Endodermal cell (in vitro differentiated cells): ENCODE measurements at regions not wholly inside any gene's neighbourhood (a gene's known extent, or its start where the extent isn't known, plus 50 kb on each side); places are given as distances from the start of the nearest gene placed in this dataset.

Experiments used
- DNase-seq: peaks from one replicate; pipeline ENCODE4 v3.0.0-alpha.2; 2017
- H3K27ac ChIP-seq: 2 replicates; pipeline ENCODE4 v1.5.1; 2013; ENCODE audit warnings: mild to moderate bottlenecking, low read depth, low read length, moderate library complexity
- H3K27me3 ChIP-seq: 2 replicates; pipeline ENCODE4 v1.6.1; 2013; ENCODE audit warnings: mild to moderate bottlenecking, low read length, moderate library complexity; ENCODE audit not compliant: insufficient read depth, control insufficient read depth, poor library complexity, severe bottlenecking
- H3K36me3 ChIP-seq: 2 replicates; pipeline ENCODE4 v1.7.0; 2013; ENCODE audit warnings: mild to moderate bottlenecking, low read length, moderate library complexity; ENCODE audit not compliant: control insufficient read depth, insufficient read depth
- H3K4me1 ChIP-seq: one replicate; pipeline ENCODE4 v1.7.0; 2013; ENCODE audit warnings: low read length; ENCODE audit not compliant: control insufficient read depth, insufficient read depth
- H3K4me3 ChIP-seq: 2 replicates; pipeline ENCODE4 v1.5.1; 2013; ENCODE audit warnings: mild to moderate bottlenecking, low read length, moderate library complexity
- H3K9ac ChIP-seq: 2 replicates; pipeline ENCODE4 v1.6.1; 2013; ENCODE audit warnings: mild to moderate bottlenecking, low read length, moderate library complexity; ENCODE audit not compliant: poor library complexity, severe bottlenecking; ENCODE audit errors: extremely low read depth
- H3K9me3 ChIP-seq: 2 replicates; pipeline ENCODE4 v1.6.1; 2013; ENCODE audit warnings: mild to moderate bottlenecking, low read length, moderate library complexity; ENCODE audit not compliant: control insufficient read depth
- H3K27ac Mint-ChIP-seq: 2 replicates; pipeline ENCODE4 v1.8.0; 2020; ENCODE audit warnings: mixed read lengths
- H3K27me3 Mint-ChIP-seq: 2 replicates; pipeline ENCODE4 v1.8.0; 2021; ENCODE audit warnings: mild to moderate bottlenecking, mixed read lengths; ENCODE audit not compliant: insufficient read depth
- H3K36me3 Mint-ChIP-seq: 2 replicates; pipeline ENCODE4 v1.8.0; 2020; ENCODE audit warnings: low read depth, mixed read lengths
- H3K4me1 Mint-ChIP-seq: 2 replicates; pipeline ENCODE4 v1.8.0; 2020; ENCODE audit warnings: mixed read lengths
- H3K4me3 Mint-ChIP-seq: 2 replicates; pipeline ENCODE4 v1.8.0; 2020; ENCODE audit warnings: mild to moderate bottlenecking, moderate library complexity, mixed read lengths
- H3K9me3 Mint-ChIP-seq: 2 replicates; pipeline ENCODE4 v1.8.0; 2020; ENCODE audit warnings: mild to moderate bottlenecking, mixed read lengths
- WGBS, 2 experiments: methylation state at CpG; one replicate each; pipeline versions ENCODE4 v1.1.5 to v1.1.7; 2013; ENCODE audit warnings: missing lambda C conversion rate in 2 of 2, mixed read lengths in 1 of 2; ENCODE audit not compliant: insufficient coverage in 1 of 2, insufficient read length in 1 of 2; 5-methylcytosine and 5-hydroxymethylcytosine counted together
- TF ChIP-seq, protein P1 (sequence below): fragments of 200-600 bp; sonication (generic); conservative IDR thresholded peaks from 2 replicates; pipeline ENCODE4 v1.5.0; 2021; ENCODE audit warnings: antibody characterized with exemption, mild to moderate bottlenecking

DNA sequence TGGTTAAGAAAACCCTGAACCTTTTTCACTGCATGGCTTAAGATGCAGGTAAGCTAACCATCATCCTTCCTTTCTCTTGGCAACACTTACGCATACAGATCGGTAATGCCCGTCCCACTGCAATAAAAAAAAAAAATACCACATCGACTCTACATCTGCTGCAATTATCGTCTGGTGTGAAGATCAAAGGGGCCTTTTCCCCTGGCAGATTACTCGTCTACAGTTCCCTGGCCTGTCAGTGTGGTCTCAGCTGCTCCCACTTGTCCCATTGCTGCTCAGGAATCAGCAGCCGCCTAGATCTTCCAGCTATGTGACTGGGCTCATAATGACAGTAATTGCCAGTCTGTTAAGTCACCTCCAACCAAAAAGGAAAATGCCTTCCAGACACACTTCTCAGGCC is 133.1 kb downstream of the SETD4 start:
- DNase-seq, result no peak
- H3K9me3 Mint-ChIP-seq, result no peaks in the 10 kb centered on the region
- WGBS, 2 experiments, result 86 to 100% methylated on average over 5 to 7 of the region's 7 CpGs
- no peaks in the 10 kb centered on the region for H3K36me3 Mint-ChIP-seq
- no peak overlapping the region for H3K4me3 Mint-ChIP-seq
- H3K9ac ChIP-seq, result no peak overlapping the region
- H3K4me1 ChIP-seq, result no peaks in the 10 kb centered on the region
- TF ChIP-seq, protein P1, sequence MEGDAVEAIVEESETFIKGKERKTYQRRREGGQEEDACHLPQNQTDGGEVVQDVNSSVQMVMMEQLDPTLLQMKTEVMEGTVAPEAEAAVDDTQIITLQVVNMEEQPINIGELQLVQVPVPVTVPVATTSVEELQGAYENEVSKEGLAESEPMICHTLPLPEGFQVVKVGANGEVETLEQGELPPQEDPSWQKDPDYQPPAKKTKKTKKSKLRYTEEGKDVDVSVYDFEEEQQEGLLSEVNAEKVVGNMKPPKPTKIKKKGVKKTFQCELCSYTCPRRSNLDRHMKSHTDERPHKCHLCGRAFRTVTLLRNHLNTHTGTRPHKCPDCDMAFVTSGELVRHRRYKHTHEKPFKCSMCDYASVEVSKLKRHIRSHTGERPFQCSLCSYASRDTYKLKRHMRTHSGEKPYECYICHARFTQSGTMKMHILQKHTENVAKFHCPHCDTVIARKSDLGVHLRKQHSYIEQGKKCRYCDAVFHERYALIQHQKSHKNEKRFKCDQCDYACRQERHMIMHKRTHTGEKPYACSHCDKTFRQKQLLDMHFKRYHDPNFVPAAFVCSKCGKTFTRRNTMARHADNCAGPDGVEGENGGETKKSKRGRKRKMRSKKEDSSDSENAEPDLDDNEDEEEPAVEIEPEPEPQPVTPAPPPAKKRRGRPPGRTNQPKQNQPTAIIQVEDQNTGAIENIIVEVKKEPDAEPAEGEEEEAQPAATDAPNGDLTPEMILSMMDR, result no peak
- no peaks in the 10 kb centered on the region for H3K36me3 ChIP-seq
- no peaks in the 10 kb centered on the region for H3K27me3 Mint-ChIP-seq
- no peak overlapping the region for H3K27ac ChIP-seq
- no peak overlapping the region for H3K27ac Mint-ChIP-seq
- H3K9me3 ChIP-seq, result no peaks in the 10 kb centered on the region
- H3K4me3 ChIP-seq, result no peak overlapping the region
- no peaks in the 10 kb centered on the region for H3K27me3 ChIP-seq
- H3K4me1 Mint-ChIP-seq, result no peaks in the 10 kb centered on the region

DNA sequence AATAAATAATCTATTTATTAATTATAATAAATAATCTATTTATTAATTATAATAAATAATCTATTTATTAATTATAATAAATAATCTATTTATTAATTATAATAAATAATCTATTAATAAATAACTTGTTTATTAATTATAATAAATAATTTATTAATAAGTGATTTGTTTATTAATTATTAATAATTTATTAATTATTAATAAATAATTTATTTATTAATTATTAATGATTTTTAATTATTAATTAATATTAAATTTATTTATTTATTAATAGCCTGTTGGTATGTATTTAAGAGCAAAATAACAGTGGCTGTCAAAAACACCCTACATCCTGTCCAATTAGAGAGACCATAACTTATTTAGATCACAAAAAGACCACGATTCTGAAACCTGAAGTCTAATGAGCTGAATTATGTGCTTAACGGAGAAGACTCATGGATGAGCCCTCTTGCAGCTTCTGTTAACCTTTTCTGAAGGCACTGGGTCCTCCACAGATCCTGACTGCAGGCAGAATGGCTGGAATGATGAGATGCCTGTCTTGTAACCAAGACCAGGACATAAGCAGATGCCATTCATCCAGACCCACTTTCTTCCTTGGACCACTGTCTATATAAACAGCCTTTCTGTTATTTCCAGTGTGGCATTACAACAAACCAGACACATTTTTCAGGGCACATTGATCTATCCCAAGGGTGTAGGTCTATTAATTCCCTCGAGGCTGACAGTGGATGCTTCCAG is 134.2 kb downstream of the SETD4 start:
- Histone ChIP-seq H3K36me3 (no peaks in the 10 kb centered on the region), H3K9ac (no peak overlapping the region), H3K27me3 (no peaks in the 10 kb centered on the region), H3K4me1 (no peaks in the 10 kb centered on the region), H3K9me3 (no peaks in the 10 kb centered on the region), H3K4me3 (no peak overlapping the region), H3K27ac (no peak overlapping the region)
- no peaks in the 10 kb centered on the region for H3K4me1 Mint-ChIP-seq
- TF ChIP-seq, protein P1, result no peak
- H3K4me3 Mint-ChIP-seq, result no peak overlapping the region
- DNase-seq, result no peak
- 90 to 97% methylated on average over 3 of the region's 3 CpGs for WGBS, 2 experiments
- H3K27me3 Mint-ChIP-seq, result peaks cover 2% of the 10 kb centered on the region
- H3K36me3 Mint-ChIP-seq, result no peaks in the 10 kb centered on the region
- H3K9me3 Mint-ChIP-seq, result no peaks in the 10 kb centered on the region
- no peak overlapping the region for H3K27ac Mint-ChIP-seq

DNA sequence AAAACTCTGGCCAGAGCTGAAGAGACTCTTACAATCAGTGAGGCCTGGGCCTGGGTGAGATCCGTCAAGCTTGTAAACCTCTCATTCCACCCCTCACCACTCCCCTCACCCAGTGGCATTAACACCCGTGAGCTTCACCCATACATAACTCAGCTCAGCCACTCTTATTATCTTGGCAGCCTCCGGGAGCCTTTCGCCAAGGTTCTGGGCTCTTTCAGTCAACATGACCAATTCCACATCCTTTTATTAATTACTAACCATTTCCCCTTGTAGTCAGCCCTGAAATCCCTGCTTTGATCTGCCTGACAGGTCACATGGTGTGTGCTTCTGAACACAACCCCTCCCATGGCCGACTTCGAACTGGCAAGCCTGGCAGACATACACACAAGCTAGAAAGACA is 134.8 kb downstream of the SETD4 start:
- Mint-ChIP-seq H3K4me1 (no peaks in the 10 kb centered on the region), H3K36me3 (no peaks in the 10 kb centered on the region), H3K4me3 (no peak overlapping the region), H3K27ac (no peak overlapping the region), H3K27me3 (peaks cover 2% of the 10 kb centered on the region), H3K9me3 (no peaks in the 10 kb centered on the region)
- TF ChIP-seq, protein P1, result no peak
- WGBS, 2 experiments, result 85 to 88% methylated on average over 6 of the region's 6 CpGs
- Histone ChIP-seq H3K4me1 (no peaks in the 10 kb centered on the region), H3K9me3 (no peaks in the 10 kb centered on the region), H3K4me3 (no peak overlapping the region), H3K9ac (no peak overlapping the region), H3K27me3 (no peaks in the 10 kb centered on the region), H3K36me3 (no peaks in the 10 kb centered on the region), H3K27ac (no peak overlapping the region)
- no peak for DNase-seq
